SU-DHL-6 (cell line): ENCODE measurements at regions not wholly inside any gene's neighbourhood (a gene's known extent, or its start where the extent isn't known, plus 50 kb on each side); places are given as distances from the start of the nearest gene placed in this dataset.

Source experiments
- H2AFZ ChIP-seq: fragments of 200-600 bp; sonication (generic); 2 replicates; pipeline ENCODE4 v1.6.1; 2014; ENCODE audit warnings: low read depth, mild to moderate bottlenecking, moderate library complexity, mixed read lengths, antibody characterized with exemption, low read length; ENCODE audit not compliant: severe bottlenecking
- H3F3A ChIP-seq: fragments of 200-600 bp; shearing (Covaris generic); 2 replicates; pipeline ENCODE4 v1.6.0; 2016; ENCODE audit warnings: antibody characterized with exemption, mild to moderate bottlenecking; ENCODE audit not compliant: insufficient read depth
- H3K27ac ChIP-seq: fragments of 200-600 bp; sonication (generic); 2 replicates; pipeline ENCODE4 v1.5.1; 2016; ENCODE audit warnings: low read depth, mild to moderate bottlenecking, low read length, moderate library complexity, mixed read lengths
- H3K27me3 ChIP-seq: fragments of 200-600 bp; sonication (generic), shearing (Covaris generic); 2 replicates; pipeline ENCODE4 v1.6.0; 2014; ENCODE audit warnings: mild to moderate bottlenecking, low read length
- H3K36me3 ChIP-seq: fragments of 200-600 bp; sonication (generic); 2 replicates; pipeline ENCODE4 v1.6.1; 2014; ENCODE audit warnings: mild to moderate bottlenecking, low read length, mixed read lengths
- H3K4me2 ChIP-seq: fragments of 300-600, 200-600 bp; shearing (Covaris generic), sonication (generic); 2 replicates; pipeline ENCODE4 v1.6.0; 2014; ENCODE audit warnings: low read length, low read depth, mild to moderate bottlenecking; ENCODE audit not compliant: poor library complexity, severe bottlenecking
- H3K4me3 ChIP-seq: fragments of 200-600 bp; sonication (generic); 2 replicates; pipeline ENCODE4 v1.5.1; 2014; ENCODE audit warnings: antibody characterized with exemption, low read length, mild to moderate bottlenecking, mixed read lengths; ENCODE audit not compliant: insufficient read depth, poor library complexity, severe bottlenecking
- H3K79me2 ChIP-seq: fragments of 200-600 bp; sonication (generic); 2 replicates; pipeline ENCODE4 v1.6.1; 2014; ENCODE audit warnings: mild to moderate bottlenecking, low read length, moderate library complexity; ENCODE audit not compliant: insufficient read depth
- H3K9ac ChIP-seq: fragments of 200-600 bp; sonication (generic); 2 replicates; pipeline ENCODE4 v1.7.0; 2014; ENCODE audit warnings: mild to moderate bottlenecking, low read length
- H3K9me2 ChIP-seq: fragments of 200-600 bp; sonication (generic); replicated peaks from 2 replicates; pipeline ENCODE4 v1.6.1; 2014; ENCODE audit warnings: low read length; ENCODE audit not compliant: insufficient read depth
- H3K9me3 ChIP-seq: fragments of 200-600 bp; sonication (generic); 2 replicates; pipeline ENCODE4 v1.6.1; 2014; ENCODE audit warnings: low read length, mixed read lengths; ENCODE audit not compliant: insufficient read depth
- H4K20me1 ChIP-seq: fragments of 200-600 bp; sonication (generic); 2 replicates; pipeline ENCODE4 v1.6.1; 2014; ENCODE audit warnings: low read depth, mild to moderate bottlenecking, antibody characterized with exemption, low read length, moderate library complexity, mixed read lengths
- EZH2phosphoT487 ChIP-seq: fragments of 200-600 bp; sonication (generic), shearing (Covaris generic); conservative IDR thresholded peaks from 2 replicates; pipeline ENCODE4 v1.6.1; 2018; ENCODE audit warnings: mild to moderate bottlenecking, antibody characterized with exemption, low read length, moderate library complexity, mixed read lengths
- TF ChIP-seq, protein P1 (sequence below): fragments of 200-600 bp; sonication (generic); IDR thresholded peaks from one replicate; pipeline ENCODE4 v1.5.1; 2017; ENCODE audit warnings: antibody characterized with exemption, mild to moderate bottlenecking, low read length, moderate library complexity; ENCODE audit not compliant: insufficient read depth, poor library complexity, severe bottlenecking

DNA sequence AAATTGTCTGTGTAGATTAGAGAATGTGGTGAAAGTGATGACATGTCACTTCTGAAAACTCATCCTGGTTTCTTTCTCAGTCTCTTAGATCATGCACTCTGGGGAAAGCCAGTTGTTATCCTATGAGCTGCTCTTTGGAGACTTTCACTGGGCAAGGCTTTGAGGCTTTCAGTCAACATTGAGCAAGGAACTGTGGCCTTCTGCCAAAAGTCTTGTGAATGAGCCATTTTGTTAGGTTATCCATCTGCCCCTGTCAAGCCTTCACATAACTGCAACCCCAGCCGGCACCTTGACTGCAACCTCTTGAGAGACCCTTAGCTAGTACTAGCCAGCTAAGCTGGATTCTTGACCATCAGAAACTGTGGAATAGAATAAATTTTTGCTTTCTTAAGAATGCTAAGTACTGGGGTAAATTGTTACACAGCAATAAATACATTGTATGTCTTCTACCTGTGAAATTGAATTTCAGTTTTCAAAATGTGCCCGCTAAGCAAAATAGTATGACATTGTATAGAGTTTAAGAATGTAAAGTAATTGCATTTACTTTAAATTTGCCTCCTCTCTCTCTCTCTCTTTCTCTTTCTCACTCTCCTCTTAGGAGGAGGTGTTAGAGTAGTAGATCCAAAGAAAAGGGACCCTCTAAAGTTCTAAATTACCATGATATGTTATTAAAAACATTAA is 1273.0 kb downstream of the RAPGEF2 start:
- Histone ChIP-seq H3K9ac (no peak overlapping the region), H3K79me2 (no peaks in the 10 kb centered on the region), H3K9me3 (no peaks in the 10 kb centered on the region), H3K36me3 (no peaks in the 10 kb centered on the region), H3K27me3 (no peaks in the 10 kb centered on the region), H4K20me1 (no peaks in the 10 kb centered on the region), H3K9me2 (no peaks in the 10 kb centered on the region), H3F3A (no peaks in the 10 kb centered on the region), H3K27ac (no peak overlapping the region), H3K4me2 (no peak overlapping the region), H3K4me3 (no peak overlapping the region), H2AFZ (no peak overlapping the region)
- no peak for TF ChIP-seq EZH2phosphoT487
- TF ChIP-seq, protein P1, sequence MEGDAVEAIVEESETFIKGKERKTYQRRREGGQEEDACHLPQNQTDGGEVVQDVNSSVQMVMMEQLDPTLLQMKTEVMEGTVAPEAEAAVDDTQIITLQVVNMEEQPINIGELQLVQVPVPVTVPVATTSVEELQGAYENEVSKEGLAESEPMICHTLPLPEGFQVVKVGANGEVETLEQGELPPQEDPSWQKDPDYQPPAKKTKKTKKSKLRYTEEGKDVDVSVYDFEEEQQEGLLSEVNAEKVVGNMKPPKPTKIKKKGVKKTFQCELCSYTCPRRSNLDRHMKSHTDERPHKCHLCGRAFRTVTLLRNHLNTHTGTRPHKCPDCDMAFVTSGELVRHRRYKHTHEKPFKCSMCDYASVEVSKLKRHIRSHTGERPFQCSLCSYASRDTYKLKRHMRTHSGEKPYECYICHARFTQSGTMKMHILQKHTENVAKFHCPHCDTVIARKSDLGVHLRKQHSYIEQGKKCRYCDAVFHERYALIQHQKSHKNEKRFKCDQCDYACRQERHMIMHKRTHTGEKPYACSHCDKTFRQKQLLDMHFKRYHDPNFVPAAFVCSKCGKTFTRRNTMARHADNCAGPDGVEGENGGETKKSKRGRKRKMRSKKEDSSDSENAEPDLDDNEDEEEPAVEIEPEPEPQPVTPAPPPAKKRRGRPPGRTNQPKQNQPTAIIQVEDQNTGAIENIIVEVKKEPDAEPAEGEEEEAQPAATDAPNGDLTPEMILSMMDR = no peak

DNA sequence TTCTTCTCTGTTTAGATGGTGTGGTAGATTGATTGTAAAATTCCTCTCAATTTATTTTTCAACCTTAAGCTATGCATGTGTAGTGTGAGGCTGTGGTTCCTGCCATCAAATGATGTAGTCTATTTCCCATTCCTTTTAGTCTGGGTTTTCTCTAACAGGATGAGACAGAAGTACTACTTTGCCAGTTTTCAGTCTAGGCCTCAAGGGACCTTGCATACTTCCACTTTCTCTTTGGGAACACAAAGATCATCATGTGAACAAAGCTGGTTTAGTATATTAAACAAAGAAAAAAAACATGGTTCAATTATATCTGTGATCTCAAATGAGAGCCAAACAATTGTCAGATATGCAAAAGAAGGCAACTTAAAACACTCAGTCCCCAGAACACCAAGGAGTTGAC is 1284.0 kb downstream of the RAPGEF2 start:
- Histone ChIP-seq H3K4me2 (no peak overlapping the region), H3K9me2 (no peaks in the 10 kb centered on the region), H3K4me3 (no peak overlapping the region), H4K20me1 (no peaks in the 10 kb centered on the region), H3K79me2 (no peaks in the 10 kb centered on the region), H3K27me3 (no peaks in the 10 kb centered on the region), H3F3A (no peaks in the 10 kb centered on the region), H3K9me3 (no peaks in the 10 kb centered on the region; the same call in 1 of the 2 replicates), H3K9ac (no peak overlapping the region), H3K27ac (no peak overlapping the region), H3K36me3 (no peaks in the 10 kb centered on the region), H2AFZ (no peak overlapping the region)
- no peak for TF ChIP-seq EZH2phosphoT487
- TF ChIP-seq, protein P1 = no peak

DNA sequence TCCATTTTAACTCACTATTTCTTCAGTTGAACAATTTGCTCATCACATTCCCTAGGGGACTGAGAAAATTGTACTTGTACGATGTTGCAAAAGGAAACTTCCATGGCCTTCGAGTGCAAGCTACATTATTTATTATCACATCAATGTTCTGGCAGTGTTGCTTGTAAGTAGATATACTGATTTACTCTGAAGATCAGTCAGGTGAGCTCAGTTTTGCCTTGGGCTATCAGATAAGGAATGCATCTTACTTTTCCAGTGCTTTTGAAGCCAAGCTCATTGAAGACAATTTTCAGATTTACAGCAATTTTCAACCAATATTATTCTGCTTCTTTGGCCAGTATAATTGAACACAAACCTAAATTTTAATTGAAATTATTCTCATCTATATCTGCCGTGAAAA is 1296.9 kb downstream of the RAPGEF2 start:
- Histone ChIP-seq H3F3A (no peaks in the 10 kb centered on the region), H3K9me3 (no peaks in the 10 kb centered on the region), H3K9ac (no peak overlapping the region), H3K27me3 (no peaks in the 10 kb centered on the region), H3K27ac (no peak overlapping the region), H3K4me3 (no peak overlapping the region), H2AFZ (no peak overlapping the region), H3K4me2 (no peak overlapping the region), H3K79me2 (no peaks in the 10 kb centered on the region), H4K20me1 (no peaks in the 10 kb centered on the region), H3K36me3 (no peaks in the 10 kb centered on the region), H3K9me2 (no peaks in the 10 kb centered on the region)
- TF ChIP-seq, protein P1 = no peak
